HepG2 (cell line): ENCODE measurements at regions not wholly inside any gene's neighbourhood (a gene's known extent, or its start where the extent isn't known, plus 50 kb on each side); places are given as distances from the start of the nearest gene placed in this dataset.

Experiments used
- MYC ChIP-seq: sonication (generic); formaldehyde crosslinking; IDR thresholded peaks from 2 replicates; pipeline ENCODE4 v1.9.0; 2021; ENCODE audit warnings: missing genetic modification reagents, borderline replicate concordance
- POLR2A ChIP-seq, 2 experiments: IDR thresholded peaks; 2 replicates each; pipeline ENCODE4 v1.6.1; 2011; ENCODE audit warnings: low read depth in 2 of 2, low read length in 2 of 2, mild to moderate bottlenecking in 1 of 2, moderate library complexity in 1 of 2; ENCODE audit not compliant: insufficient read depth in 1 of 2
- SP1 ChIP-seq, 2 experiments: fragments of 450-650 bp in 1 of 2; sonication (generic) in 1 of 2; formaldehyde crosslinking in 1 of 2; IDR thresholded peaks; 2 replicates each; pipeline versions ENCODE4 v1.4.0 to v1.6.1; 2016 to 2020; ENCODE audit warnings: missing genetic modification reagents in 1 of 2
- ZNF24 ChIP-seq: fragments of 450-650 bp; IDR thresholded peaks from 2 replicates; pipeline ENCODE4 v1.6.1; 2017; ENCODE audit warnings: antibody characterized with exemption, mild to moderate bottlenecking
- ZNF274 ChIP-seq: sonication (generic); formaldehyde crosslinking; IDR thresholded peaks from 2 replicates; pipeline ENCODE4 v1.5.1; 2020; ENCODE audit warnings: mild to moderate bottlenecking, missing genetic modification reagents
- ZNF878 ChIP-seq: sonication (generic); formaldehyde crosslinking; IDR thresholded peaks from 2 replicates; pipeline ENCODE4 v1.8.1; 2023; ENCODE audit warnings: mild to moderate bottlenecking, missing genetic modification reagents, moderate library complexity
- TF ChIP-seq, protein P1 (sequence below): sonication (generic); formaldehyde crosslinking; IDR thresholded peaks from 2 replicates; pipeline ENCODE4 v1.4.0; 2020; ENCODE audit warnings: mild to moderate bottlenecking, missing genetic modification reagents
- TF ChIP-seq, protein P2 (sequence below): sonication (generic); formaldehyde crosslinking; IDR thresholded peaks from 2 replicates; pipeline ENCODE4 v1.5.0; 2020; ENCODE audit warnings: mild to moderate bottlenecking, missing genetic modification reagents, moderate library complexity
- TF ChIP-seq, protein P3 (sequence below): IDR thresholded peaks from 2 replicates; pipeline ENCODE4 v1.6.1; 2012; ENCODE audit warnings: inconsistent platforms

DNA sequence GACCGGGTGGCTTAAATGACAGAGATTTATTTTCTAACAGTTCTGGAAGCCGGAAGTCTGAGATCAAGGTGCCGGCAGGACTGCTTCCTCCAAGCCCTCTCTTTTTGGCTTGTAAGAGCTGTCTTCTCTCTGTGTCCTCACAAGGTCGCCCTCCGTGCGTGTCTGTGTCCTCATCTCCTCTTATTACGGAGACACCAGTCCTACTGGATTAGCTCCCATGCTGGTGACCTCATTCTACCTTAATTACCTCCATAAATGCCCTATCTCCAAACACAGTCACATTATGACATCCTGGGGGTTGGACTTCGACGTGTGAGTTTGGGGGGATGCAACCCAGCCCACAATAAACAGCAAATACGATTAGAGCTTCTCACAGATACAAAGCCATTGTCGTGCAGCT, 161.5 kb downstream of the FOXL1 start:
- no peak for TF ChIP-seq ZNF24
- TF ChIP-seq POLR2A (IDR thresholded peaks at IDR 0.05; ENCODE audit: insufficient read depth in 1 of 2, low read depth in 2 of 2, low read length in 2 of 2), result no peak
- no peak for TF ChIP-seq MYC (CRISPR knock-in tag)
- no peak for TF ChIP-seq ZNF878 (CRISPR knock-in tag)
- TF ChIP-seq, protein P1, sequence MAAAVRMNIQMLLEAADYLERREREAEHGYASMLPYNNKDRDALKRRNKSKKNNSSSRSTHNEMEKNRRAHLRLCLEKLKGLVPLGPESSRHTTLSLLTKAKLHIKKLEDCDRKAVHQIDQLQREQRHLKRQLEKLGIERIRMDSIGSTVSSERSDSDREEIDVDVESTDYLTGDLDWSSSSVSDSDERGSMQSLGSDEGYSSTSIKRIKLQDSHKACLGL (CRISPR knock-in tag), result no peak
- TF ChIP-seq, protein P2, sequence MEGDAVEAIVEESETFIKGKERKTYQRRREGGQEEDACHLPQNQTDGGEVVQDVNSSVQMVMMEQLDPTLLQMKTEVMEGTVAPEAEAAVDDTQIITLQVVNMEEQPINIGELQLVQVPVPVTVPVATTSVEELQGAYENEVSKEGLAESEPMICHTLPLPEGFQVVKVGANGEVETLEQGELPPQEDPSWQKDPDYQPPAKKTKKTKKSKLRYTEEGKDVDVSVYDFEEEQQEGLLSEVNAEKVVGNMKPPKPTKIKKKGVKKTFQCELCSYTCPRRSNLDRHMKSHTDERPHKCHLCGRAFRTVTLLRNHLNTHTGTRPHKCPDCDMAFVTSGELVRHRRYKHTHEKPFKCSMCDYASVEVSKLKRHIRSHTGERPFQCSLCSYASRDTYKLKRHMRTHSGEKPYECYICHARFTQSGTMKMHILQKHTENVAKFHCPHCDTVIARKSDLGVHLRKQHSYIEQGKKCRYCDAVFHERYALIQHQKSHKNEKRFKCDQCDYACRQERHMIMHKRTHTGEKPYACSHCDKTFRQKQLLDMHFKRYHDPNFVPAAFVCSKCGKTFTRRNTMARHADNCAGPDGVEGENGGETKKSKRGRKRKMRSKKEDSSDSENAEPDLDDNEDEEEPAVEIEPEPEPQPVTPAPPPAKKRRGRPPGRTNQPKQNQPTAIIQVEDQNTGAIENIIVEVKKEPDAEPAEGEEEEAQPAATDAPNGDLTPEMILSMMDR (CRISPR knock-in tag), result no peak
- no peak for TF ChIP-seq ZNF274 (CRISPR knock-in tag)
- TF ChIP-seq, protein P3, sequence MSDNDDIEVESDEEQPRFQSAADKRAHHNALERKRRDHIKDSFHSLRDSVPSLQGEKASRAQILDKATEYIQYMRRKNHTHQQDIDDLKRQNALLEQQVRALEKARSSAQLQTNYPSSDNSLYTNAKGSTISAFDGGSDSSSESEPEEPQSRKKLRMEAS, result no peak
- no peak for TF ChIP-seq SP1 (IDR thresholded peaks at IDR 0.05)
- TF ChIP-seq SP1 (CRISPR knock-in tag; IDR thresholded peaks at IDR 0.05), result no peak
